Forelimb muscle (tissue), 1 donor: ENCODE measurements at regions not wholly inside any gene's neighbourhood (a gene's known extent, or its start where the extent isn't known, plus 50 kb on each side); places are given as distances from the start of the nearest gene placed in this dataset.

ENCODE experiments used
- DNase-seq: peaks from one replicate; pipeline ENCODE4 v3.0.0-alpha.2; 2013; ENCODE audit warnings: low read depth

- peak; percentile 43 for DNase-seq
Measured at GRCh38 chrX:14476205-14476604, 53.1 kb upstream of the GLRA2 start.

GRCh38 chrX:14449773-14450172 is 79.6 kb upstream of the GLRA2 start:
- DNase-seq: no peak

DNA sequence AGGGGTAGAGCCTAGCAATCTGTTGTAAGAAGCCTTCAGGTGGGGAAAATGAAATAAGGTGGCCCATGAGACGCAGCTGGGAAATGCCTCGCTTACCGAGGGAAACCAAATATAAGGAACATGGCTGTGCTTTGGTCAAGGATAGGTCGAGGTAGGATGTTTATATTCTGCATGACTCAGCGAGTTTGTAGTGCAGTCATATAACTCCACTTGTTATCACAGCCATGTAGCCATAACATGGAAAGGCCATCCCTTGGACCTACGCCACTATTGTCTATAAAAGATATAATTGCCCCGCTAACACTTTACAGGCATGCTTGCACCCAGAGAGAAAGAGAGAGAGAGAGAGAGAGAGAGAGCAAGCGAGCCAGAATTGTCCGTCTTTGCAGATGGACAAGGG is 80.9 kb upstream of the GLRA2 start:
- DNase-seq: no peak

GRCh38 chrX:14440106-14440505 is 89.2 kb upstream of the GLRA2 start:
- no peak for DNase-seq

- no peak for DNase-seq
Measured at GRCh38 chrX:14427614-14428013, 101.7 kb upstream of the GLRA2 start.

DNA sequence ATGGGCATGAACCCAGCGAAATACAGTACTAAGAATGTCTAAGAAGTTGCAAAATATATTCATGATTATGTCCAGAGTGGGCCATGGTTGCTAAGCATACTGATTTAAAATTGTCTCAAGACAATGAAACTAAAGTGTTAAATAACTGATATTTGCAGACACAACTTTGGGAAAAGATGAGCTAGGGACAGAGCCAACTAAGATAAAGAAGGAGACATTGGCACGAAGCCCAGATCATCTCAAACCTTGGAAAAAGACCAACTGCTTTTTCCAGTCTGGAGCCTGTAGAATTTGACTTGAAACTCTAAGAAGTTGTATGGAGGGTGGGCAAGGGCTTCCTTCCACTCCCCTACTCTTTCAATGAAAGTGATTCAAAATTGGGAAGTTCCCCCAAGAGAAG is 108.5 kb upstream of the GLRA2 start:
- DNase-seq: no peak

DNA sequence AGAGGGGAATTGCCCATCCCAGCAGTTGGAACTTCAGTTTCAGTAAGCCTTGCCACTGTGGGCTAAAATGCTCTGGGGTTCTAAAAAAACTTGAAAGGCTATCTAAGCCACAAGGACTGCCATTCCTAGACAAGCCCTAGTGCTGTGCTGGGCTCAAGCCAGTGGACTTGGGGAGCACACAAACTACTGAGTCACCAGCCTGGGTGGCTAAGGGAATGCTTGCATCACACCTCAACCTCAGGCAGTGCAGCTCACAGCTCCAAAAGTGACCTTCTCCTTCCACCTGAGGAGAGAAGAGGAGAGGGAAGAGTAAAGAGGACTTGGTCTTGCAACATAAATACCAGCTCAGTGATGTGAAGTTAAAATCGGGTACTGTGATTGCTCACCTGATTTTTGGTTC is 116.7 kb upstream of the GLRA2 start:
- DNase-seq: no peak

DNA sequence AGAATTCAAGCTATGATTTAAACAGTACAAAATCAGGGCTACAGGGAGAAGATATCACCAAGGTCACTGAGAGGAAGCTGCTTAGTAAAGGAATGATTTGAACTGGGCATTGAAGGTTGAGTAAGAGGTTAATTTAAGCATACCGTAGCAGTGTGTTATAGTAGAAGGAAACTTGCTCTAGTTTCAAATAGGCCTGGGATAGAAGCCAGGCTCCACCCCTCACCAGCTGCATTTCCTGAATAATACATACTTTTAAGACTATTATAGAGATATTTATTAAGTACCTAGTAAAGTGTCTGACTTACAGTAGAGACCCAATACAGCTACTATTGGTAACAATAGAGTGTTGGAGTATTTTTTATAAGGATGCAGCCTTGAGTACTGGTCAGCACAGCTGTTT is 118.0 kb upstream of the GLRA2 start:
- no peak for DNase-seq

- DNase-seq: no peak
Measured at GRCh38 chrX:14409341-14409740, 120.0 kb upstream of the GLRA2 start.

- DNase-seq: no peak
Measured at GRCh38 chrX:14406225-14406624, 123.1 kb upstream of the GLRA2 start.

DNA sequence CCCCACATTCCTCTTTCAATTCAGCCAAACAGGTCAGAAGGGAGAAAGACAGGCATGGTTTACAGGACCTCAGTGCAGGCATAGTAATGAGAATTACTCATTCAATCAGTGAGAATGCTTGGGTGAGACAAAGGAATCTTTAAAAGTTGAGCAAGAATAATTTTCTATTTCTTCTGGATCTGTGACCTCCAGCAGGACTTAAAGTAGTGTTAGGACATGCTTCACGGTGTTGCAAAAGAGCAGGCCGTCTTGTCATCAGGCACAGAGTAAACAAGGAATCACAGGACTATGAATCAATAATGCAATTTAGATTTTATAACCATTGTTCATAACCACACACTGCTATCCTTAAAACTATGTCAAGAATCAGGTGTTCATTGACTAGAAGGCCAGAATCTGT is 130.6 kb upstream of the GLRA2 start:
- DNase-seq: no peak

DNA sequence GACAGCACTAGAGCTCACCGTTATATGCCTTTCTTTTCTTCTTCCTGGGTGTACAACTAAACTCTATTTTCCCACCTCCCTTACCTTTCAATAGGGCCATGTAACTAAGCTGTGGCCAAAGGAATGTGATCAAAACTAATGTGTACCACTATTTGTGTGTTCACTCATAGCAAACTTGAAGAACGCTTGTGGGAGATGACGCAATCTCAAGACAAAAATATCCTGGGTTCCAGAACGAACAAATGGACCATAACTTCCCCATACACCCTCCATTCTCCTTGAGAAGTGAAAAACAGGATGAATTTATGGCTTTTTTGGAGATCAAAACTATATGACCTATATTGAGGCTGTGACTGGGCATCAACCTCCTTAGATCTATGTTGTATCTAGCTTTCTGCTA is 139.7 kb upstream of the GLRA2 start:
- no peak for DNase-seq

DNA sequence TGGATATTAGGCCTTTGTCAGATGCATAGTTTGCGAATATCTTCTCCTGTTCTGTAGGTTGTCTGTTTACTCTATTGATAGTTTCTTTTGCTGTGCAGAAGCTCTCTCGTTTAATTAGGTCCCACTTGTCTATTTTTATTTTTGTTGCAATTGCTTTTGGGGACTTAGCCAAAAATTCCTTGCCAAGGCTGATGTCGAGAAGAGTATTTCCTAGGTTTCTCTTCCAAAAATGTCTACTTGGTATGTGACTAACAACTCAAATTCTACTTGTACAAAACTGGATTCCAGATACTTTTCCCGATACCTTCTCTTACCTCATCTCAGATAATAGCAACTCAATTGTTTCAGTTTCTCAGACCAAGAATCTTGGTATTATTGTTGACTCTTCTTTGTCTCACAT is 142.4 kb upstream of the GLRA2 start:
- DNase-seq: no peak

DNA sequence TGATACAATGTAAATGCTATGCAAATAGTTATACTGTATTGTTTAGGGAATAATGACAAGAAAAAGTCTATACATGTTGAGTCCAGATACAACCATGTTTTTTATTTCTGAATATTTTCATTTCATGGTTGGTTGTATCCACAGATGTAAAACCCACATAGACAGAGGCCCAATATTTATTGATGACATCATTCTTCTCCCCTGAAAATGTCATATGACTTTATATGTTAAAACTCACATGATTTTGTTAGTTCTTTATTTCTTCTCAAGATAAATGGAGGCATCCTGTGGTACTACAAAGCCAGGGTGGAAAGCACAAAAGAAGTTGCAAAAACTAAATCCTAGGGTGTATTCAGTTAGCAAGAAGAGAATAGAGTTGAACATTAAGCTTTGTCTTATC is 149.3 kb upstream of the GLRA2 start:
- DNase-seq: no peak

GRCh38 chrX:14377427-14377826 is 151.9 kb upstream of the GLRA2 start:
- no peak for DNase-seq

- no peak for DNase-seq
Measured at GRCh38 chrX:14363728-14364127, 165.6 kb upstream of the GLRA2 start.

DNA sequence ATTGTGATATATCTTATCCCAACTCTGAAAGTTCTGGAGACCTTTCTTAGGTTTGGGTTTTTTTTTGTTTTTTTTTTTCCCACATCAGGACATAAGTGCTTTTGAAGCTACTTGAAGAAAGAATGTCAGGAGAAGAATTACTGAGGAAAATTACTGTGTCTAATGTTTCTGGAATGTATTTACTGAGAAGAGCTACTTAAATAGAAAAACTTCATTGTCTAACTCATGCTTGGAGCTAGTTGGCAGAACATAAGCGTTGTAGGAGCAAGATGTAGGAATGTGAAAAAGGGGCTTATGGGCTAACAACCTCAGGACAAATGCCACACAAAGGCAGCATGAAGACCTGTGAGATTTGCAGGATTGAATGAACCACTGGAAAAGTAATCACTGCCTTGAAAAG is 166.6 kb upstream of the GLRA2 start:
- no peak for DNase-seq

GRCh38 chrX:14361435-14361834 is 167.9 kb upstream of the GLRA2 start:
- no peak for DNase-seq

GRCh38 chrX:14359727-14360126 is 169.6 kb upstream of the GLRA2 start:
- no peak for DNase-seq

- no peak for DNase-seq
Measured at GRCh38 chrX:14359316-14359715, 170.0 kb upstream of the GLRA2 start.

DNA sequence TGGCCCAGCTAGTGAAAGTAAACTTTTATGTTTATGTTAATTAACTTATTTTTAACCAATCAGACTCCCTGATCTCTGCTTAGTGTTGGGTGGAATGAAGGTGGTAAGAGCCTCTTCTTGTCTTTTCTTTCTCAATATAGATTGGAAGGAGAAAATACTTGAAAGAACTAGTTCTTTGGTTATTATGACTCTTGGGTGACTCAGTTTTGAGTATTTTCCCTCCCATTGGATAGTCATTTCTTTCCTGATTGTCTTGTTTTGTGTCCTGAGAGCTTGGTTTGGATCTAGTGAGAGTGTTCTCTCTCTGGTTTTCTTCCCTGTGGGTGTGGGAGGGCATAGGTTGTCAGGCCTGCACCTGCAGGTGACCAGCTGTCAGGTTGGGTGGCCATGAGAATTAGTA is 172.0 kb upstream of the GLRA2 start:
- no peak for DNase-seq

GRCh38 chrX:14356401-14356800 is 172.9 kb upstream of the GLRA2 start:
- DNase-seq: no peak

DNA sequence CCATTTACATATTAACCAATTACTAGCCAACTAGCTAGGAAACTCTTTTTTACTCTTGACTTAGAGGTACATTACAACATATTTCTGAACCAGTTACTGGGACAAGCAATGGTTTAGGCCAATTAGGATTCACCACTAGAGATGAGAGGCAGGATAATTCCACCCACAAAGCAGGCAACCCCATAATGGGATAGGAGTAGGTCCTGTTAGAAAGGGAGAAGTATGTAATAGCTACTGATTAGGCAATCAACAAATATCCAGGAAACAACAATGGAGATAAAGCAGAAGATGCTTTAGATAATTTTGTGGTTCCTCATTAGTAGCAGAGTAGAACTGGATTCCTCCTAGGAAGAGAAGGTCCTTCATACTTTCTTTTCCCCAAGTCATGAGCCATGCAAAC is 173.8 kb upstream of the GLRA2 start:
- no peak for DNase-seq

DNA sequence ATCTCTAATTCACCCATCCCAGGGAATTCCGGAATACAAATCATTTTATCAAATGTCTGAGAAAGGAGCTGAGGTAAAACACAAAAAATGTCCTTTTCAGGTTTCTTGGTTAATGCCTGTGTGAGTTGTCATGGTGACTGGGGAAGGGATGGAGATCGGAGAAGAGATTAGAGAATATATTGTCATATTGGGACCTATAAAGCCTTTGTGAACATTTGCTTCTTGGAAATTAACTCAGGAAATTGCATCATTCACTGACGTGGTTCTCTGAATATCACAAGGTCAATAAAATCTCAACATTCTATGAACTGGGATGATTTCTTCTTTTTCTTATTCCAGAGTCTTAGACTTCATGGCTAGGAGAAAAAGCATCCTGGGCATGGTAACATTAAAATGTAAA is 174.8 kb upstream of the GLRA2 start:
- no peak for DNase-seq

- DNase-seq: no peak
Measured at GRCh38 chrX:14352511-14352910, 176.8 kb upstream of the GLRA2 start.
